AG09309 (cell line): ENCODE measurements at regions not wholly inside any gene's neighbourhood (a gene's known extent, or its start where the extent isn't known, plus 50 kb on each side); places are given as distances from the start of the nearest gene placed in this dataset.

Source experiments
- DNase-seq: peaks from one replicate; pipeline ENCODE4 v3.0.0-alpha.2; 2010; ENCODE audit warnings: low read depth
- H3K4me3 ChIP-seq: 2 replicates; pipeline ENCODE4 v1.5.1; 2011; ENCODE audit warnings: mild to moderate bottlenecking, low read depth, low read length, moderate library complexity; ENCODE audit not compliant: control insufficient read depth
- TF ChIP-seq, protein P1 (sequence below): IDR thresholded peaks from 2 replicates; pipeline ENCODE4 v1.5.1; 2011; ENCODE audit warnings: mild to moderate bottlenecking, low read depth, low read length, inconsistent platforms; ENCODE audit not compliant: insufficient read depth, control insufficient read depth; ENCODE audit errors: missing control alignments

DNA sequence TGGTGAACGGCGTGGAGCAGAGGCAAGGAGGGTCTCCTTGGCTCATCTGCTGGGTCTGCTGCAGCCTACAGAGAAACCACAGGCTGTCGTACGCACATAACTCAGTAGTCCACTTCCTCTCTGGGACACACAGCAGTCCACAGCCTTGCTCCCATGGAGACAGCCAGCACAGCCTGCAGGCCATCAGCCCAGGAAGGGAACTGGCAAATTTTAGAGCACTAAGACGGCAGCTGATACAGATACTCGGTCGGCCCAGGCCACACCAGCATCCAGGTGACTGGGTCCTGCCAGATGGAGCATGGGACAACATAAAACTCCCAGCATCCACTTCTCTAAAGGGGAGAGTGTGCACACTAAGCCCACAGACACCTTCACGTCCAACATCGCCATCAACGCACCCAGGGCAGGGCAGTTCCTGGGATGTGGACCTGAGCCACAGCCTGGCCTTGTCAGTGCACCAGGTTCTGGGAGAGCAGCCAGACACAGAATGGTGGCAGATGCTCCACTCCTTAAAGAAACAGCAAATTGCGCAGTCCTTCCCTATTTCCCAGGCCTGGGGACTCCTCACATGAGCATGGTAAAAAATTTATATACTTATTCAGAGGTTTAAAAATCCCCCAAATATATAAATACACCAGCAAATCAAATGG, 247.1 kb upstream of the RAB4A start:
- H3K4me3 ChIP-seq, result no peak overlapping the region
- TF ChIP-seq, protein P1, sequence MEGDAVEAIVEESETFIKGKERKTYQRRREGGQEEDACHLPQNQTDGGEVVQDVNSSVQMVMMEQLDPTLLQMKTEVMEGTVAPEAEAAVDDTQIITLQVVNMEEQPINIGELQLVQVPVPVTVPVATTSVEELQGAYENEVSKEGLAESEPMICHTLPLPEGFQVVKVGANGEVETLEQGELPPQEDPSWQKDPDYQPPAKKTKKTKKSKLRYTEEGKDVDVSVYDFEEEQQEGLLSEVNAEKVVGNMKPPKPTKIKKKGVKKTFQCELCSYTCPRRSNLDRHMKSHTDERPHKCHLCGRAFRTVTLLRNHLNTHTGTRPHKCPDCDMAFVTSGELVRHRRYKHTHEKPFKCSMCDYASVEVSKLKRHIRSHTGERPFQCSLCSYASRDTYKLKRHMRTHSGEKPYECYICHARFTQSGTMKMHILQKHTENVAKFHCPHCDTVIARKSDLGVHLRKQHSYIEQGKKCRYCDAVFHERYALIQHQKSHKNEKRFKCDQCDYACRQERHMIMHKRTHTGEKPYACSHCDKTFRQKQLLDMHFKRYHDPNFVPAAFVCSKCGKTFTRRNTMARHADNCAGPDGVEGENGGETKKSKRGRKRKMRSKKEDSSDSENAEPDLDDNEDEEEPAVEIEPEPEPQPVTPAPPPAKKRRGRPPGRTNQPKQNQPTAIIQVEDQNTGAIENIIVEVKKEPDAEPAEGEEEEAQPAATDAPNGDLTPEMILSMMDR, result no peak
- DNase-seq, result no peak

DNA sequence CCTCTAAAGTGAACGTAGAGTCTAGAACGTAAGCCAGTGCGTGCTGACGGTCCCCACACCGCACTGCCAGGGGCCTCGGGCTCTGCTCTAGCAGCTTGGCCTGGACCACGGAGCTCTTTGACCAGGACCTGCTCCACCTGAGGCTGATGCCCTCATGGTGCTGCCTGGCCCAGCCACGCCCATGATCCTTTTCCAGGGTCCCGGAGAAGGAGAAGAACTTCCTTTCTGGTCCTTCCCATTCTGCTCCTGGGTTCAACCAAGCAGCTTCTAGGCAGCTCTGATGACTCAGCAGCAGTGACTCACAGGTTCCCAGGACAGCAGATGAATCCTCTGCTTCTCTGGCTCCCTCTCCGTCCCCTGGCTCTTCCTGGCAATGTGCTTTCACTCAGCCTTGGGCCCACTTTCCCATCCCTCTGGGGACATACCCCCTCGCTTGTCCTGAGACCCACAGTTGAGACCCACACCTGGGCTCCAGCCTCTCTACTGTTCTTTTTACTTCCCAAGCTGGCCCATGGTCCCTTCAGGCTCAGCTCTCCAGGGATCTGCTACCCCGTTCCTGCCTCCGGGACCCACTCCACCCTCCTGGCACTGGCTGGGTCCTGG, 246.3 kb upstream of the RAB4A start:
- DNase-seq, result peak; percentile 52
- TF ChIP-seq, protein P1, result no peak

DNA sequence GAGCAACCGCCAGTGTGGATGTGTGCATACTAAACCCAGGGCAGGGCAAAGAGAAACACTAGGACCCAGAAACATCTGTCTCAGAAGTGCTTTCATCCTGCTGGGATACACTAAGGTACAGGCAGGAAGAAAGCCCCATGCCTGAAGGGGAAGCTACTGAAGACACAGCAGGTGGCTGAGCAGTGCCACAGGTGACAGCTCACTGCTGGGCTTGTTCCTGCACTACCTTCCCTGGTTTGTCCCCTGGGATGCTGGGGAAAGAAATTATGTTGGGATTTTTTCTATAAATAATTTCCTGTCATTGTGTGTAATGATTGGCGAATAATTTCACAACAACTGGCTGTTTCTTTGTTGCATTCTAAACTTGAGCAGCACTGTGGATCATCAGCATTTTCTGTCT, 245.3 kb upstream of the RAB4A start:
- TF ChIP-seq, protein P1, result no peak
- no peak for DNase-seq
- H3K4me3 ChIP-seq, result no peak overlapping the region

More for the DNA sequence above, 246.3 kb upstream of the RAB4A start:
- no peak overlapping the region for H3K4me3 ChIP-seq

DNA sequence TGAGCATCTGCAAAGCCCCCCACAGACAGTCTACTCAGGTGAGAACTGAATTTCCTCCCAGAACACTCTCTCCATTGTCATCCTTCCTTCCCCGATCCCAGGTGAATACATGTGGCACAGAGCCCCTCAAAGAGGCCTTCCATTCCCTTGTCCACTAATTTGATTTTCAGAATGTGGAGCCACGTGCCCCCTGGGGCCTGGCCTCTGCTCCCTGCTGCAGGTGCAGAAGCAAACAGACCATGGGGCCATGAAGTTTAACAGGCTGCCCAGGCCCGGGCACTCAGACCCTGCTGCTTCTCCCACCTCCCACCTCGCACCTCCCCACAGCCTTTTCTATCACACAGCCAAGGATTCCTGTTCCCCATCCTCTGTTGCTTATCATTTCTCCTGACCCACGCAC, 243.8 kb upstream of the RAB4A start:
- no peak overlapping the region for H3K4me3 ChIP-seq
- TF ChIP-seq, protein P1, result no peak
- no peak for DNase-seq

DNA sequence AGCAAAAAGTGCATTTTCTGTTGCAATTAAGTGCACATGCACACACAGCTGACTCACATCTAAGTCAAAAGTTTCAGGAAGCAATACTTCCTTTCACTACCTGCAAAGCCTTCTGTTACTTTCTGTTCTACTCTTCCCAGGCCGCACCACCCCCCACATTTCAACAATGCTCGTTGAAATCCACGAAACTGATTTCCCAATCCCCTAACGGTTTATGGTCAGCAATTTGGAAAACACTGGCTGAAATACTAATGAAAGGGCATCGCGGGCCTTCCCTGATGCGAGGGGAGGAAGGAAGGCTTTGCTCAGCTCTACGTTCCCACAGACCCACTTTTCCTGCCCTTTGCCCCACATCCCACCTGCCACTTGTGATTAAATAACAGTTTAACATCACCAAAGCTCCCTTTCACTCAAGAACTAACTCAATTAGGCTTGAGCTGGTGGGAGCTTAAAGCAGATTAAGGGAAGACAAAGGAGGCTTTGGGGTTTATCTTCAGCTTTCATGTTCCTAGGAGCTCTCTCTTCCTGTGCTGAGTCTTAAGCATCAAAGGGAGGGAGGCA, 243.2 kb upstream of the RAB4A start:
- no peak overlapping the region for H3K4me3 ChIP-seq
- DNase-seq, result peak; percentile 4
- TF ChIP-seq, protein P1, result no peak

DNA sequence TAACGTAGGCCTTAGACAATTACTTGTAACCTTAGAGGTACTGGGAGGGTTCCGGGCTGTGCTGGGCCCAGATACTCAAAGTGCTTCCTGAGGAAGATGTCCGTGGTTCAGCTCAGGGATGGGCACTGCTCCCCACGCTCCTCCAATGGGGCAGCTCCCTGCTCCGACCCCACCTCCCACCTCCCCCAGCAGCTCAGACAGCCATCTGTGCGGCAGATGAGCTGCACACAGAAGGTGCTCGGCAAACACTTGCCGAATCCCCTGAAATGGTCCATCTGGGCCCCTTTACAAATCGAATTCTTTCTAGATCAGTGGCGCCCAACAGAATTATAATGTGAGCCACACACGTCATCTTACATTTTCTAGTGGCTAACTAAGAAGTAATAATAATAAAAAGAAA, 242.4 kb upstream of the RAB4A start:
- TF ChIP-seq, protein P1, result no peak
- no peak for DNase-seq
- H3K4me3 ChIP-seq, result no peak overlapping the region
